SK-N-SH (cell line): ENCODE measurements at regions not wholly inside any gene's neighbourhood (a gene's known extent, or its start where the extent isn't known, plus 50 kb on each side); places are given as distances from the start of the nearest gene placed in this dataset.

Source experiments
- CTCF ChIA-PET: fragments of 300-600, 350-600 bp; formaldehyde crosslinking; extraction: SDS; loops from one replicate; lab custom pipeline; 2021; lab: Yijun Ruan, JAX
- POLR2A ChIA-PET: fragments of 350-600 bp; sonication (Branson Sonifier 250); formaldehyde crosslinking; extraction: SDS; loops from one replicate; lab custom pipeline; 2020; ENCODE audit warnings: antibody characterized with exemption, inconsistent platforms; lab: Yijun Ruan, JAX
- DNase-seq: peaks from one replicate; pipeline ENCODE4 v3.0.0; 2012
- H2AFZ ChIP-seq: fragments of 200-600 bp; sonication (generic); 2 replicates; pipeline ENCODE4 v1.8.1; 2016; ENCODE audit warnings: antibody characterized with exemption, mild to moderate bottlenecking, low read depth
- H3F3A ChIP-seq: fragments of 200-600 bp; sonication (generic); replicated peaks from 2 replicates; pipeline ENCODE3; 2016; ENCODE audit warnings: antibody characterized with exemption, mild to moderate bottlenecking; ENCODE audit not compliant: insufficient read depth
- H3K27ac ChIP-seq, 2 experiments: fragments of 200-500 bp in 1 of 2; fragments of 200-600 bp in 1 of 2; sonication (Bioruptor generic) in 1 of 2; sonication (generic), shearing (Covaris generic) in 1 of 2; 2 replicates each; pipeline versions ENCODE4 v1.5.1 to v1.6.1; 2014 to 2016; ENCODE audit warnings: low read depth in 2 of 2, inconsistent platforms in 1 of 2, low read length in 1 of 2, mild to moderate bottlenecking in 1 of 2, mixed read lengths in 1 of 2
- H3K27me3 ChIP-seq: fragments of 200-600 bp; sonication (generic), shearing (Covaris generic); 2 replicates; pipeline ENCODE4 v1.6.1; 2016; ENCODE audit warnings: mixed run types; ENCODE audit not compliant: insufficient read depth
- H3K36me3 ChIP-seq, 2 experiments: fragments of 200-500 bp in 1 of 2; fragments of 200-600 bp in 1 of 2; sonication (Bioruptor generic) in 1 of 2; sonication (generic) in 1 of 2; replicated peaks in 1 of 2; 2 replicates each; pipeline versions ENCODE3 to v1.5.1; 2014 to 2016; ENCODE audit warnings: low read length in 1 of 2, mild to moderate bottlenecking in 1 of 2; ENCODE audit not compliant: insufficient read depth in 2 of 2, control insufficient read depth in 1 of 2
- H3K4me1 ChIP-seq, 2 experiments: fragments of 200-500 bp in 1 of 2; fragments of 200-600 bp in 1 of 2; sonication (Bioruptor generic) in 1 of 2; sonication (generic), shearing (Covaris generic) in 1 of 2; 2 replicates each; pipeline versions ENCODE4 v1.5.1 to v1.6.1; 2014 to 2016; ENCODE audit warnings: low read depth in 1 of 2, low read length in 1 of 2, mixed run types in 1 of 2; ENCODE audit not compliant: insufficient read depth in 2 of 2, control insufficient read depth in 1 of 2
- H3K4me2 ChIP-seq: fragments of 200-600 bp; sonication (generic), shearing (Covaris generic); 2 replicates; pipeline ENCODE4 v1.6.1; 2017; ENCODE audit warnings: mixed run types
- H3K4me3 ChIP-seq, 2 experiments: fragments of 200-500 bp in 1 of 2; fragments of 200-600 bp in 1 of 2; sonication (Bioruptor generic) in 1 of 2; sonication (generic), shearing (Covaris generic) in 1 of 2; 2 replicates each; pipeline versions ENCODE4 v1.5.1 to v1.8.1; 2014 to 2016; ENCODE audit warnings: low read depth in 2 of 2, inconsistent platforms in 1 of 2, low read length in 1 of 2, mild to moderate bottlenecking in 1 of 2, mixed read lengths in 1 of 2, moderate library complexity in 1 of 2
- H3K79me2 ChIP-seq: fragments of 200-600 bp; sonication (generic); 2 replicates; pipeline ENCODE4 v1.8.1; 2017; ENCODE audit warnings: mild to moderate bottlenecking; ENCODE audit not compliant: insufficient read depth
- H3K9ac ChIP-seq: fragments of 200-600 bp; sonication (generic); 2 replicates; pipeline ENCODE4 v1.6.1; 2017; ENCODE audit warnings: mixed run types
- H3K9me2 ChIP-seq: fragments of 200-600 bp; sonication (generic); 2 replicates; pipeline ENCODE4 v1.6.1; 2017; ENCODE audit warnings: mixed run types
- H3K9me3 ChIP-seq: fragments of 200-600 bp; sonication (generic); 2 replicates; pipeline ENCODE4 v1.6.1; 2017; ENCODE audit warnings: mixed run types, mild to moderate bottlenecking, moderate library complexity
- H4K20me1 ChIP-seq: fragments of 200-600 bp; sonication (generic); 2 replicates; pipeline ENCODE4 v1.6.1; 2017; ENCODE audit warnings: mild to moderate bottlenecking, mixed run types; ENCODE audit not compliant: insufficient read depth
- FOXM1 ChIP-seq: IDR thresholded peaks from 2 replicates; pipeline ENCODE4 v1.4.0; 2012; ENCODE audit warnings: low read depth, mild to moderate bottlenecking
- JUND ChIP-seq: IDR thresholded peaks from 2 replicates; pipeline ENCODE4 v1.4.0; 2012
- NRF1 ChIP-seq: IDR thresholded peaks from 2 replicates; pipeline ENCODE4 v1.6.1; 2012; ENCODE audit warnings: low read depth, mild to moderate bottlenecking, low read length
- POLR2AphosphoS5 ChIP-seq: IDR thresholded peaks from 2 replicates; pipeline ENCODE4 v1.6.1; 2012; ENCODE audit warnings: low read depth, low read length
- RAD21 ChIP-seq: IDR thresholded peaks from 2 replicates; pipeline ENCODE4 v1.6.1; 2012; ENCODE audit warnings: mild to moderate bottlenecking, low read length
- RFX5 ChIP-seq: IDR thresholded peaks from 2 replicates; pipeline ENCODE4 v1.6.1; 2012; ENCODE audit warnings: mild to moderate bottlenecking, improper control_type of control experiment, low read length
- SMC3 ChIP-seq: IDR thresholded peaks from 2 replicates; pipeline ENCODE4 v1.6.1; 2012; ENCODE audit warnings: low read depth, low read length, improper control_type of control experiment
- WGBS: methylation state at CpG from one replicate; pipeline ENCODE4 v1.1.6; 2017; ENCODE audit warnings: low lambda C conversion rate; 5-methylcytosine and 5-hydroxymethylcytosine counted together
- TF ChIP-seq, protein P1 (sequence below): IDR thresholded peaks from 2 replicates; pipeline ENCODE4 v1.6.1; 2012; ENCODE audit warnings: mild to moderate bottlenecking, low read depth, low read length, moderate library complexity
- TF ChIP-seq, protein P2 (sequence below): fragments of 200-600 bp; sonication (generic); IDR thresholded peaks from 2 replicates; pipeline ENCODE4 v1.6.1; 2017; ENCODE audit warnings: antibody characterized with exemption, mild to moderate bottlenecking, moderate library complexity
- TF ChIP-seq, protein P3 (sequence below): fragments of 150-350 bp; IDR thresholded peaks from 2 replicates; pipeline ENCODE4 v1.6.1; 2017; ENCODE audit warnings: antibody characterized with exemption, low read length, low read depth, borderline replicate concordance

DNA sequence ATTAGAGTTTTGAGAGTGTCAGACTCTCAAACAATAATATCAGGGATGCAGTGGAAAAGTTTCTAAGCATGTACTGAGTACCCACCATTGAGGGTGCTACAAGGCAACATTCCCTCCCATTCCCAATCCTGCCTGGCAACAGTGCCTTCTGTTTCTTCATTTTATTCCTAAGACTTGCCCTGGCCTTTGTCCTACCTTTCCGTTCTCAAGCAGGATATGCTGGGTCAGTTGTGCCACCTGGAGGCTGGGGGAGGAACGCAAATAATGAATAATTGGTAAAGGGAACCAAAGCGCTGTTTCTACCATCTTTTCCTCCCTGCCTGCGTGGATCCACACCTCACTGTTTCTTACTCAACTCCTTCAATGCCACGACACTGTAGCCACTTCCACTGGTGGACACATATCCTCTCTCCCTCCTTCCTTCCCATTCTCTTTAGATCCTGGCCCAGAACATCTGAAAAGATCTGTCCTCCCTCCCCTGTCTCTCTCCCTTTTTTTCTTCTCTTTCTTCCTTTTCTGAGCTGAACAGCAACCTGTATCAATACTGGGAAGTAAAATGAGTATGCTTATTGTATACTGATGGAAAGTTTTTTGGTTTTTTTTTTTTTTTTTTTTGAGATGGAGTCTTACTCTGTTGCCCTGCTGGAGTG is 149.5 kb downstream of the C9orf152 start:
- WGBS, result 70% methylated on average over 5 of the region's 5 CpGs
- POLR2A ChIA-PET, result no interaction called here
- H3K27ac ChIP-seq, result no peak overlapping the region; a peak in 1 of 4 replicates

DNA sequence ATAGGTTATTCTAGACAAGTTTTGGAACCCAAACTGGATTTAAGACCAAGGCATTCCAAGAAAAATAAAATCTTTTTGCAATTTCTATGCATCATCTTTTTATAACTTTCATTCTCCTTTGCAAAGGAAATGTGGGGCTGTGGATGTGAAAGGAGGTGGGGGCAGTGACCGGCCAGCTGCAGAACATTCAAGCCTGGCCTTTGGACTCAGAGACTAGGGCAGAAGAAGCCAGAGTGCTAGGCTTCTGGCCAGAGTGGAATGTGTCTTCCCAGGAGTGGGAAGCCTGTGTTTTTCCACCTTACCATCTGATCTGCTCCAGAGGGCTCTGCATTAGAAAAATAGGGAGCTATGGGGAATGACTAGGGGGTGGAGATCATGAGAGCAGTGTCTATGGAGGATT is 148.5 kb downstream of the C9orf152 start:
- Histone ChIP-seq H3K27me3 (no peaks in the 10 kb centered on the region), H4K20me1 (peaks cover 97% of the 10 kb centered on the region), H3K36me3 (peaks cover 0 to 30% of the 10 kb centered on the region in 2 experiments), H3F3A (no peaks in the 10 kb centered on the region), H3K9me2 (no peaks in the 10 kb centered on the region), H3K79me2 (peaks cover 100% of the 10 kb centered on the region), H3K27ac (peak overlapping the region in 1 of 2 experiments; percentile 8; a peak in 1 of 4 replicates)
- DNase-seq, result no peak
- 100% methylated on average over 1 of the region's 1 CpG for WGBS
- CTCF ChIA-PET, result interaction anchor here (0.8 to 1.6 kb wide), 2 partner anchors 93 to 156 kb away, joined by 3 to 4 read pairs; no protein-coding TSS in a partner anchor
- no peak for TF ChIP-seq NRF1
- no peak for TF ChIP-seq JUND
- no peak for TF ChIP-seq FOXM1
- TF ChIP-seq, protein P1, sequence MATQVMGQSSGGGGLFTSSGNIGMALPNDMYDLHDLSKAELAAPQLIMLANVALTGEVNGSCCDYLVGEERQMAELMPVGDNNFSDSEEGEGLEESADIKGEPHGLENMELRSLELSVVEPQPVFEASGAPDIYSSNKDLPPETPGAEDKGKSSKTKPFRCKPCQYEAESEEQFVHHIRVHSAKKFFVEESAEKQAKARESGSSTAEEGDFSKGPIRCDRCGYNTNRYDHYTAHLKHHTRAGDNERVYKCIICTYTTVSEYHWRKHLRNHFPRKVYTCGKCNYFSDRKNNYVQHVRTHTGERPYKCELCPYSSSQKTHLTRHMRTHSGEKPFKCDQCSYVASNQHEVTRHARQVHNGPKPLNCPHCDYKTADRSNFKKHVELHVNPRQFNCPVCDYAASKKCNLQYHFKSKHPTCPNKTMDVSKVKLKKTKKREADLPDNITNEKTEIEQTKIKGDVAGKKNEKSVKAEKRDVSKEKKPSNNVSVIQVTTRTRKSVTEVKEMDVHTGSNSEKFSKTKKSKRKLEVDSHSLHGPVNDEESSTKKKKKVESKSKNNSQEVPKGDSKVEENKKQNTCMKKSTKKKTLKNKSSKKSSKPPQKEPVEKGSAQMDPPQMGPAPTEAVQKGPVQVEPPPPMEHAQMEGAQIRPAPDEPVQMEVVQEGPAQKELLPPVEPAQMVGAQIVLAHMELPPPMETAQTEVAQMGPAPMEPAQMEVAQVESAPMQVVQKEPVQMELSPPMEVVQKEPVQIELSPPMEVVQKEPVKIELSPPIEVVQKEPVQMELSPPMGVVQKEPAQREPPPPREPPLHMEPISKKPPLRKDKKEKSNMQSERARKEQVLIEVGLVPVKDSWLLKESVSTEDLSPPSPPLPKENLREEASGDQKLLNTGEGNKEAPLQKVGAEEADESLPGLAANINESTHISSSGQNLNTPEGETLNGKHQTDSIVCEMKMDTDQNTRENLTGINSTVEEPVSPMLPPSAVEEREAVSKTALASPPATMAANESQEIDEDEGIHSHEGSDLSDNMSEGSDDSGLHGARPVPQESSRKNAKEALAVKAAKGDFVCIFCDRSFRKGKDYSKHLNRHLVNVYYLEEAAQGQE, result no peak
- no peak for TF ChIP-seq POLR2AphosphoS5
- TF ChIP-seq, all 33 proteins: peak for 0
- no peaks in the 10 kb centered on the region for H3K4me1 ChIP-seq
- POLR2A ChIA-PET, result no interaction called here
- H3K9ac ChIP-seq, result no peak overlapping the region
- no peak overlapping the region for H3K4me3 ChIP-seq
- H2AFZ ChIP-seq, result no peak overlapping the region
- no peak overlapping the region for H3K4me2 ChIP-seq
- no peaks in the 10 kb centered on the region for H3K9me3 ChIP-seq

More for the DNA sequence above, 149.5 kb downstream of the C9orf152 start:
- CTCF ChIA-PET, result interaction anchor here (0.7 to 1.6 kb wide), 10 partner anchors 9 to 157 kb away, joined by 3 to 9 read pairs (median 4); no protein-coding TSS in a partner anchor
- no peaks in the 10 kb centered on the region for H3K9me3 ChIP-seq
- peaks cover 95% of the 10 kb centered on the region for H4K20me1 ChIP-seq
- peaks cover 100% of the 10 kb centered on the region for H3K79me2 ChIP-seq
- no peaks in the 10 kb centered on the region for H3K9me2 ChIP-seq
- no peaks in the 10 kb centered on the region for H3K27me3 ChIP-seq
- no peaks in the 10 kb centered on the region for H3K4me1 ChIP-seq
- H3K4me3 ChIP-seq, result no peak overlapping the region
- H3K9ac ChIP-seq, result no peak overlapping the region
- H3K4me2 ChIP-seq, result no peak overlapping the region
- H2AFZ ChIP-seq, result no peak overlapping the region
- peak; percentile 53 for DNase-seq
- H3F3A ChIP-seq, result no peaks in the 10 kb centered on the region
- TF ChIP-seq, protein P2, sequence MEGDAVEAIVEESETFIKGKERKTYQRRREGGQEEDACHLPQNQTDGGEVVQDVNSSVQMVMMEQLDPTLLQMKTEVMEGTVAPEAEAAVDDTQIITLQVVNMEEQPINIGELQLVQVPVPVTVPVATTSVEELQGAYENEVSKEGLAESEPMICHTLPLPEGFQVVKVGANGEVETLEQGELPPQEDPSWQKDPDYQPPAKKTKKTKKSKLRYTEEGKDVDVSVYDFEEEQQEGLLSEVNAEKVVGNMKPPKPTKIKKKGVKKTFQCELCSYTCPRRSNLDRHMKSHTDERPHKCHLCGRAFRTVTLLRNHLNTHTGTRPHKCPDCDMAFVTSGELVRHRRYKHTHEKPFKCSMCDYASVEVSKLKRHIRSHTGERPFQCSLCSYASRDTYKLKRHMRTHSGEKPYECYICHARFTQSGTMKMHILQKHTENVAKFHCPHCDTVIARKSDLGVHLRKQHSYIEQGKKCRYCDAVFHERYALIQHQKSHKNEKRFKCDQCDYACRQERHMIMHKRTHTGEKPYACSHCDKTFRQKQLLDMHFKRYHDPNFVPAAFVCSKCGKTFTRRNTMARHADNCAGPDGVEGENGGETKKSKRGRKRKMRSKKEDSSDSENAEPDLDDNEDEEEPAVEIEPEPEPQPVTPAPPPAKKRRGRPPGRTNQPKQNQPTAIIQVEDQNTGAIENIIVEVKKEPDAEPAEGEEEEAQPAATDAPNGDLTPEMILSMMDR, result peak; percentile 63
- TF ChIP-seq SMC3, result peak; percentile 75
- TF ChIP-seq RFX5, result peak; percentile 91
- TF ChIP-seq, protein P3, sequence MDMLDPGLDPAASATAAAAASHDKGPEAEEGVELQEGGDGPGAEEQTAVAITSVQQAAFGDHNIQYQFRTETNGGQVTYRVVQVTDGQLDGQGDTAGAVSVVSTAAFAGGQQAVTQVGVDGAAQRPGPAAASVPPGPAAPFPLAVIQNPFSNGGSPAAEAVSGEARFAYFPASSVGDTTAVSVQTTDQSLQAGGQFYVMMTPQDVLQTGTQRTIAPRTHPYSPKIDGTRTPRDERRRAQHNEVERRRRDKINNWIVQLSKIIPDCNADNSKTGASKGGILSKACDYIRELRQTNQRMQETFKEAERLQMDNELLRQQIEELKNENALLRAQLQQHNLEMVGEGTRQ, result no peak
- peak; percentile 78 for TF ChIP-seq RAD21
- peaks cover 0 to 22% of the 10 kb centered on the region in 2 experiments for H3K36me3 ChIP-seq
